Nephron progenitor cell (in vitro differentiated cells): ENCODE measurements at regions not wholly inside any gene's neighbourhood (a gene's known extent, or its start where the extent isn't known, plus 50 kb on each side); places are given as distances from the start of the nearest gene placed in this dataset.

Experiments used
- DNase-seq: peaks from one replicate; pipeline ENCODE4 v3.0.0; 2021
- H3K27ac Mint-ChIP-seq: 2 replicates; pipeline ENCODE4 v1.8.0; 2021; ENCODE audit warnings: mild to moderate bottlenecking, moderate library complexity, mixed read lengths
- H3K27me3 Mint-ChIP-seq: 2 replicates; pipeline ENCODE4 v1.8.0; 2021; ENCODE audit warnings: mild to moderate bottlenecking, low read depth, mixed read lengths; ENCODE audit not compliant: poor library complexity
- H3K36me3 Mint-ChIP-seq: 2 replicates; pipeline ENCODE4 v1.8.0; 2021; ENCODE audit warnings: low read depth, mixed read lengths
- H3K4me1 Mint-ChIP-seq: 2 replicates; pipeline ENCODE4 v1.8.0; 2021; ENCODE audit warnings: mixed read lengths
- H3K4me3 Mint-ChIP-seq: 2 replicates; pipeline ENCODE4 v1.8.0; 2021; ENCODE audit warnings: mild to moderate bottlenecking, moderate library complexity, mixed read lengths
- H3K9me3 Mint-ChIP-seq: 2 replicates; pipeline ENCODE4 v1.8.0; 2021; ENCODE audit warnings: mild to moderate bottlenecking, moderate library complexity, mixed read lengths
- CTCF ChIP-seq: fragments of 200-600 bp; sonication (generic); IDR thresholded peaks from 2 replicates; pipeline ENCODE4 v1.5.0; 2021; ENCODE audit warnings: antibody characterized with exemption

DNA sequence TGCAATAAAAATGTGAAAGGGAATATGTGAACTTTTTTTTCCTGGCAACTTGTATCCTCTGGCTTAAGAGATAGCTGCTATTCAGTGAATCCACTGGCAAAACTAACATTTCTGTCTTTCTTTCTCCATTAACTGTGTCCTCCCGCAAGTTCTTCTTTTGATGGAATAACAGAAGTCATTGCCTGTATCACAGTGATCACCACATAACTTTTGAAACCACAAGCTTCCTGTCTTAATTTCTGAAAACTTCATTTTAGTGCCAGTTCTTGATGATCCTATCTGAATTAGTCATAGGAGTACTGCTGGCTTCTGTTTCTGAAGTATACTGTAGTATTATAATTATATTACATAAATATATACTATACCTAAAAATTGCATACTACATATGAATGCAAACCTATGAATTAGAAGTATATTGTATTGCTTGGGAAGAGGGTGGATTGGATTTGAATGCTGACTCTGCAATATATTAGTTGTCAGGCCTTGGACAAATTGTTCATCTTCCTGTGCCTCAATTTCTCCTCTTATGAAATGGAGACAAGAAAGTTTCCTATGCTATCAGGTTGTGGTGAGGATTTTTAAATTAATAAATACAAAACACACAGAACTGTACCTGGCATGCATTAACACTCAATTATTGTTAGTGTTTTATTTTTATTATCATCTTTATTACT is 441.6 kb downstream of the CETN3 start:
- Mint-ChIP-seq H3K36me3 (no peaks in the 10 kb centered on the region), H3K4me1 (peaks cover 37% of the 10 kb centered on the region), H3K27ac (peak overlapping the region; percentile 60), H3K27me3 (no peaks in the 10 kb centered on the region), H3K9me3 (no peaks in the 10 kb centered on the region), H3K4me3 (no peak overlapping the region)
- no peak for DNase-seq
- no peak for TF ChIP-seq CTCF

- no peak for DNase-seq
- Mint-ChIP-seq H3K4me1 (peaks cover 34% of the 10 kb centered on the region), H3K9me3 (no peaks in the 10 kb centered on the region), H3K4me3 (no peak overlapping the region), H3K36me3 (no peaks in the 10 kb centered on the region), H3K27me3 (peaks cover 4% of the 10 kb centered on the region), H3K27ac (no peak overlapping the region)
- TF ChIP-seq CTCF = no peak
These were observed 452.7 kb downstream of the CETN3 start for GRCh38 chr5:89956838-89957237.

DNA sequence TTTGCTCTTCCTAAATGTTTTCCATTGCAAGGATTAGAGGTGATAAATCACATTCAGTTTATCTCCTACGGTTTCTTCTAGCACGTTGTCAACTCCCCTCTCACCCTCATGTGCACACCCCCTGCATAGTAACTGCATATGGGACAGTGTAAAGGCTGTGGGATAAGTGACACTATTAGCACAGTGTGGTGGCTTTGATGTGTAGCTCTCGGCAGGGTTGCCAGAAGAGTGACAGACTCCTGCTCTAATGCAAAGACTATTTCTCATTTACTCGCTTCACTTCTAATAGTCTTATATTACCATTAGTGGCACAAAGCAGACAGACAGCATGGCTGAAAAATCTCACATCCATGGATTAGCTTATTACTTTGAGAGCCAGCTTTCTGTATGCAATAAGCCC is 454.6 kb downstream of the CETN3 start:
- Mint-ChIP-seq H3K4me1 (peaks cover 34% of the 10 kb centered on the region), H3K36me3 (no peaks in the 10 kb centered on the region), H3K9me3 (no peaks in the 10 kb centered on the region), H3K27me3 (peaks cover 4% of the 10 kb centered on the region), H3K4me3 (no peak overlapping the region), H3K27ac (no peak overlapping the region)
- no peak for TF ChIP-seq CTCF
- DNase-seq = no peak

GRCh38 chr5:89951876-89952275 is 457.7 kb downstream of the CETN3 start:
- TF ChIP-seq CTCF = no peak
- Mint-ChIP-seq H3K9me3 (peaks cover 4% of the 10 kb centered on the region), H3K27me3 (peaks cover 4% of the 10 kb centered on the region), H3K4me3 (no peak overlapping the region), H3K27ac (no peak overlapping the region), H3K36me3 (no peaks in the 10 kb centered on the region), H3K4me1 (peaks cover 38% of the 10 kb centered on the region)
- no peak for DNase-seq

GRCh38 chr5:89950234-89950633 is 459.3 kb downstream of the CETN3 start:
- Mint-ChIP-seq H3K27me3 (peaks cover 4% of the 10 kb centered on the region), H3K9me3 (peaks cover 4% of the 10 kb centered on the region), H3K27ac (no peak overlapping the region), H3K36me3 (no peaks in the 10 kb centered on the region), H3K4me3 (no peak overlapping the region), H3K4me1 (peaks cover 35% of the 10 kb centered on the region)
- DNase-seq = no peak
- no peak for TF ChIP-seq CTCF

- H3K36me3 Mint-ChIP-seq = no peaks in the 10 kb centered on the region
- H3K4me1 Mint-ChIP-seq = peaks cover 22% of the 10 kb centered on the region
- H3K4me3 Mint-ChIP-seq = no peak overlapping the region
- no peak for TF ChIP-seq CTCF
- no peak for DNase-seq
- no peak overlapping the region for H3K27ac Mint-ChIP-seq
- H3K9me3 Mint-ChIP-seq = peaks cover 4% of the 10 kb centered on the region
- no peaks in the 10 kb centered on the region for H3K27me3 Mint-ChIP-seq
These were observed 460.6 kb downstream of the CETN3 start for GRCh38 chr5:89948977-89949376.
